Breast epithelium (tissue), 4 donors: ENCODE measurements at regions not wholly inside any gene's neighbourhood (a gene's known extent, or its start where the extent isn't known, plus 50 kb on each side); places are given as distances from the start of the nearest gene placed in this dataset.

Experiments
- DNase-seq, 2 donors: peaks; one replicate each; pipeline ENCODE4 v3.0.0-alpha.2; 2019; ENCODE audit warnings: low spot score in 2 of 2
- H3K27ac ChIP-seq, 2 donors: fragments of 200-600 bp; sonication (generic) in 1 of 2; one replicate each; pipeline ENCODE4 v1.5.1; 2016 to 2019; ENCODE audit warnings: mild to moderate bottlenecking in 1 of 2
- H3K27me3 ChIP-seq, 2 donors: fragments of 200-600 bp; sonication (generic) in 1 of 2; one replicate each; pipeline versions ENCODE4 v1.5.1 to v1.6.0; 2017 to 2019; ENCODE audit warnings: control low read depth in 1 of 2, mild to moderate bottlenecking in 1 of 2
- H3K36me3 ChIP-seq: fragments of 200-600 bp; one replicate; pipeline ENCODE4 v1.5.1; 2019
- H3K4me1 ChIP-seq, 2 donors: fragments of 200-600 bp; sonication (generic); one replicate each; pipeline ENCODE4 v1.5.1; 2016 to 2019; ENCODE audit warnings: control low read depth in 1 of 2
- H3K4me3 ChIP-seq, 3 donors: fragments of 200-600 bp; sonication (generic); 1 replicate in 2 of 3; 2 replicates in 1 of 3; pipeline ENCODE4 v1.5.1; 2016 to 2019; ENCODE audit warnings: mild to moderate bottlenecking in 3 of 3, moderate library complexity in 2 of 3
- H3K9me3 ChIP-seq, 2 donors: fragments of 200-600 bp; sonication (generic) in 1 of 2; one replicate each; pipeline ENCODE4 v1.5.1; 2016 to 2019; ENCODE audit warnings: control low read depth in 1 of 2
- CTCF ChIP-seq, 3 donors: fragments of 450-650 bp; IDR thresholded peaks; one replicate each; pipeline ENCODE4 v1.5.1; 2016 to 2017; ENCODE audit warnings: antibody characterized with exemption in 3 of 3, mild to moderate bottlenecking in 3 of 3, moderate library complexity in 3 of 3
- POLR2A ChIP-seq: fragments of 450-650 bp; IDR thresholded peaks from one replicate; pipeline ENCODE4 v1.6.1; 2016; ENCODE audit warnings: antibody characterized with exemption, mild to moderate bottlenecking, moderate library complexity
- POLR2AphosphoS5 ChIP-seq, 3 donors: sonication (generic); formaldehyde crosslinking; IDR thresholded peaks; one replicate each; pipeline ENCODE4 v1.6.1; 2017; ENCODE audit warnings: antibody characterized with exemption in 3 of 3
- intact Hi-C: fragments of 100-400 bp; cut with DNase I; formaldehyde crosslinking; loops from one replicate; pipeline ENCODE4 v1.15.1; 2023; ENCODE audit warnings: low total_unique reads

GRCh38 chrX:88977835-88978234, 230.8 kb downstream of the CPXCR1 start:
- H3K27ac ChIP-seq, result no peak overlapping the region
- peaks cover 0 to 4% of the 10 kb centered on the region in 2 donors for H3K27me3 ChIP-seq
- H3K9me3 ChIP-seq, result no peaks in the 10 kb centered on the region
- no peaks in the 10 kb centered on the region for H3K36me3 ChIP-seq
- no peak overlapping the region for H3K4me3 ChIP-seq
- TF ChIP-seq CTCF (IDR thresholded peaks at IDR 0.05) (no peak), POLR2AphosphoS5 (IDR thresholded peaks at IDR 0.05) (no peak), POLR2A (no peak)
- H3K4me1 ChIP-seq, result no peaks in the 10 kb centered on the region
- intact Hi-C loops, result no loop called here
- no peak for DNase-seq

- TF ChIP-seq POLR2AphosphoS5 (IDR thresholded peaks at IDR 0.05), result no peak
- no peak for TF ChIP-seq CTCF (IDR thresholded peaks at IDR 0.05)
- TF ChIP-seq POLR2A, result no peak
- intact Hi-C loops, result no loop called here
- no peaks in the 10 kb centered on the region for H3K36me3 ChIP-seq
- no peak for DNase-seq
- no peaks in the 10 kb centered on the region for H3K4me1 ChIP-seq
- no peak overlapping the region for H3K27ac ChIP-seq
- no peak overlapping the region for H3K4me3 ChIP-seq
- peaks cover 0 to 8% of the 10 kb centered on the region in 2 donors for H3K27me3 ChIP-seq
- no peaks in the 10 kb centered on the region for H3K9me3 ChIP-seq
Measured at GRCh38 chrX:88982183-88982582, 235.2 kb downstream of the CPXCR1 start.

GRCh38 chrX:88982933-88983332, 235.9 kb downstream of the CPXCR1 start:
- no peak for TF ChIP-seq POLR2A
- Histone ChIP-seq H3K27ac (no peak overlapping the region), H3K9me3 (no peaks in the 10 kb centered on the region), H3K4me3 (no peak overlapping the region), H3K27me3 (peaks cover 0 to 8% of the 10 kb centered on the region in 2 donors), H3K36me3 (no peaks in the 10 kb centered on the region), H3K4me1 (no peaks in the 10 kb centered on the region)
- DNase-seq, result no peak
- intact Hi-C loops, result no loop called here

GRCh38 chrX:88988796-88989195, 241.8 kb downstream of the CPXCR1 start:
- Histone ChIP-seq H3K4me1 (no peaks in the 10 kb centered on the region), H3K36me3 (no peaks in the 10 kb centered on the region), H3K27ac (no peak overlapping the region), H3K9me3 (no peaks in the 10 kb centered on the region), H3K27me3 (peaks cover 0 to 20% of the 10 kb centered on the region in 2 donors), H3K4me3 (no peak overlapping the region)
- TF ChIP-seq CTCF (IDR thresholded peaks at IDR 0.05) (no peak), POLR2A (no peak), POLR2AphosphoS5 (IDR thresholded peaks at IDR 0.05) (no peak)
- DNase-seq, result no peak
- intact Hi-C loops, result no loop called here

GRCh38 chrX:88990882-88991582, 244.0 kb downstream of the CPXCR1 start:
- Histone ChIP-seq H3K27me3 (peaks cover 0 to 20% of the 10 kb centered on the region in 2 donors), H3K9me3 (no peaks in the 10 kb centered on the region), H3K4me3 (no peak overlapping the region), H3K4me1 (no peaks in the 10 kb centered on the region), H3K27ac (no peak overlapping the region), H3K36me3 (no peaks in the 10 kb centered on the region)
- TF ChIP-seq POLR2A (no peak), CTCF (IDR thresholded peaks at IDR 0.05) (no peak), POLR2AphosphoS5 (IDR thresholded peaks at IDR 0.05) (no peak)
- intact Hi-C loops, result no loop called here
- no peak for DNase-seq
